ENCODE measurements at regions not wholly inside any gene's neighbourhood (a gene's known extent, or its start where the extent isn't known, plus 50 kb on each side); places are given as distances from the start of the nearest gene placed in this dataset.

GRCh38 chr13:60944863-60945262 lies 470.8 kb downstream of the PCDH20 start:
- no peak overlapping the region for H3K4me3 ChIP-seq (replicated peaks in 1 of 3; ENCODE audit: low read depth in 2 of 3, low read length in 3 of 3)
- H2AFZ ChIP-seq (ENCODE audit: insufficient read depth, low read depth, low read length, poor library complexity, severe bottlenecking), result no peak overlapping the region
- H3K4me1 Mint-ChIP-seq, result no peaks in the 10 kb centered on the region
- intact Hi-C loops (cut with micrococcal nuclease), result no loop called here
- peaks cover 19 to 24% of the 10 kb centered on the region in 2 donors for H3K9me3 ChIP-seq (replicated peaks in 1 of 2; ENCODE audit: control insufficient read depth in 1 of 2, insufficient read depth in 1 of 2, low read length in 2 of 2)
- no peak overlapping the region for H3K27ac Mint-ChIP-seq
- no peaks in the 10 kb centered on the region for H4K20me1 ChIP-seq (ENCODE audit: insufficient read depth, low read length)
- DNase-seq, result no peak
- H3K9me3 Mint-ChIP-seq, result peaks cover 2 to 5% (median 4%) of the 10 kb centered on the region in 7 donors
- H3K4me1 ChIP-seq (ENCODE audit: control insufficient read depth in 1 of 2, insufficient read depth in 2 of 2, low read length in 2 of 2), result no peaks in the 10 kb centered on the region
- no peaks in the 10 kb centered on the region for H3K36me3 Mint-ChIP-seq
- no peak overlapping the region for H3K9ac ChIP-seq (ENCODE audit: insufficient read depth, low read length, poor library complexity, severe bottlenecking)
- no peaks in the 10 kb centered on the region for H3K36me3 ChIP-seq (replicated peaks in 1 of 2; ENCODE audit: control insufficient read depth in 1 of 2, insufficient read depth in 2 of 2, low read length in 2 of 2)
- H3K4me3 Mint-ChIP-seq, result no peak overlapping the region
- H3K27ac ChIP-seq (ENCODE audit: low read depth in 1 of 2, low read length in 2 of 2), result no peak overlapping the region
- no CpG with 5 or more reads among the region's 1 CpG for WGBS (ENCODE audit: insufficient coverage)
- H3K4me2 ChIP-seq (replicated peaks; ENCODE audit: extremely low read depth, low read length, poor library complexity, severe bottlenecking), result no peak overlapping the region
- TF ChIP-seq CTCF (IDR thresholded peaks at IDR 0.05), result no peak
- no peaks in the 10 kb centered on the region for H3K79me2 ChIP-seq (ENCODE audit: insufficient read depth, low read length)
- no peaks in the 10 kb centered on the region for H3K27me3 ChIP-seq (ENCODE audit: control insufficient read depth in 2 of 2, insufficient read depth in 2 of 2, low read length in 2 of 2)
- H3K27me3 Mint-ChIP-seq (ENCODE audit: low read depth in 3 of 3), result no peaks in the 10 kb centered on the region

GRCh38 chr13:60944016-60944415 lies 471.6 kb downstream of the PCDH20 start:
- Histone ChIP-seq H3K27me3 (ENCODE audit: control insufficient read depth in 2 of 2, insufficient read depth in 2 of 2, low read length in 2 of 2) (no peaks in the 10 kb centered on the region), H4K20me1 (ENCODE audit: insufficient read depth, low read length) (no peaks in the 10 kb centered on the region), H3K4me1 (ENCODE audit: control insufficient read depth in 1 of 2, insufficient read depth in 2 of 2, low read length in 2 of 2) (no peaks in the 10 kb centered on the region), H3K4me2 (replicated peaks; ENCODE audit: extremely low read depth, low read length, poor library complexity, severe bottlenecking) (no peak overlapping the region), H3K79me2 (ENCODE audit: insufficient read depth, low read length) (no peaks in the 10 kb centered on the region), H3K36me3 (replicated peaks in 1 of 2; ENCODE audit: control insufficient read depth in 1 of 2, insufficient read depth in 2 of 2, low read length in 2 of 2) (no peaks in the 10 kb centered on the region), H2AFZ (ENCODE audit: insufficient read depth, low read depth, low read length, poor library complexity, severe bottlenecking) (no peak overlapping the region), H3K4me3 (replicated peaks in 1 of 3; ENCODE audit: low read depth in 2 of 3, low read length in 3 of 3) (no peak overlapping the region), H3K9ac (ENCODE audit: insufficient read depth, low read length, poor library complexity, severe bottlenecking) (no peak overlapping the region), H3K27ac (ENCODE audit: low read depth in 1 of 2, low read length in 2 of 2) (no peak overlapping the region), H3K9me3 (replicated peaks in 1 of 2; ENCODE audit: control insufficient read depth in 1 of 2, insufficient read depth in 1 of 2, low read length in 2 of 2) (peaks cover 19 to 24% of the 10 kb centered on the region in 2 donors)
- Mint-ChIP-seq H3K4me3 (no peak overlapping the region), H3K4me1 (no peaks in the 10 kb centered on the region), H3K9me3 (peaks cover 2 to 7% (median 4%) of the 10 kb centered on the region in 7 donors), H3K36me3 (no peaks in the 10 kb centered on the region), H3K27me3 (ENCODE audit: low read depth in 3 of 3) (no peaks in the 10 kb centered on the region), H3K27ac (no peak overlapping the region)
- DNase-seq, result no peak
- no peak for TF ChIP-seq CTCF (IDR thresholded peaks at IDR 0.05)
- no CpG with 5 or more reads among the region's 1 CpG for WGBS (ENCODE audit: insufficient coverage)
- intact Hi-C loops (cut with micrococcal nuclease), result no loop called here

Data from CD14-positive monocyte (primary cell).